ENCODE measurements at regions not wholly inside any gene's neighbourhood (a gene's known extent, or its start where the extent isn't known, plus 50 kb on each side); places are given as distances from the start of the nearest gene placed in this dataset.

- DNase-seq: no peak
- Mint-ChIP-seq H3K36me3 (ENCODE audit: low read depth) (no peaks in the 10 kb centered on the region), H3K4me3 (no peak overlapping the region), H3K27me3 (ENCODE audit: low read depth) (peaks cover 2% of the 10 kb centered on the region), H3K4me1 (ENCODE audit: low read depth) (peaks cover 10% of the 10 kb centered on the region), H3K9me3 (no peaks in the 10 kb centered on the region), H3K27ac (no peak overlapping the region)
- CTCF ChIA-PET: no interaction called here
- intact Hi-C loops (cut with micrococcal nuclease): no loop called here
Measured at GRCh38 chr4:10979032-10979431, 294.5 kb upstream of the CLNK start.

GRCh38 chr4:10977534-10977933 is 293.0 kb upstream of the CLNK start:
- no peak for DNase-seq
- intact Hi-C loops (cut with micrococcal nuclease): no loop called here
- H3K27ac Mint-ChIP-seq: no peak overlapping the region
- CTCF ChIA-PET: no interaction called here
- H3K36me3 Mint-ChIP-seq (ENCODE audit: low read depth): no peaks in the 10 kb centered on the region
- no peaks in the 10 kb centered on the region for H3K9me3 Mint-ChIP-seq
- peaks cover 3% of the 10 kb centered on the region for H3K4me1 Mint-ChIP-seq (ENCODE audit: low read depth)
- H3K4me3 Mint-ChIP-seq: no peak overlapping the region
- H3K27me3 Mint-ChIP-seq (ENCODE audit: low read depth): peaks cover 2% of the 10 kb centered on the region

GRCh38 chr4:10974371-10974770 is 289.8 kb upstream of the CLNK start:
- no peak overlapping the region for H3K27ac Mint-ChIP-seq
- CTCF ChIA-PET: no interaction called here
- no peaks in the 10 kb centered on the region for H3K9me3 Mint-ChIP-seq
- no peaks in the 10 kb centered on the region for H3K4me1 Mint-ChIP-seq (ENCODE audit: low read depth)
- H3K27me3 Mint-ChIP-seq (ENCODE audit: low read depth): peaks cover 2% of the 10 kb centered on the region
- no peak overlapping the region for H3K4me3 Mint-ChIP-seq
- intact Hi-C loops (cut with micrococcal nuclease): no loop called here
- no peaks in the 10 kb centered on the region for H3K36me3 Mint-ChIP-seq (ENCODE audit: low read depth)
- no peak for DNase-seq

GRCh38 chr4:10973686-10974085 is 289.1 kb upstream of the CLNK start:
- no peak for DNase-seq
- Mint-ChIP-seq H3K4me3 (no peak overlapping the region), H3K9me3 (no peaks in the 10 kb centered on the region), H3K27ac (no peak overlapping the region), H3K36me3 (ENCODE audit: low read depth) (no peaks in the 10 kb centered on the region), H3K4me1 (ENCODE audit: low read depth) (no peaks in the 10 kb centered on the region), H3K27me3 (ENCODE audit: low read depth) (peaks cover 2% of the 10 kb centered on the region)
- CTCF ChIA-PET: no interaction called here
- intact Hi-C loops (cut with micrococcal nuclease): no loop called here

GRCh38 chr4:10971800-10972401 is 287.3 kb upstream of the CLNK start:
- intact Hi-C loops (cut with micrococcal nuclease): no loop called here
- no peaks in the 10 kb centered on the region for H3K36me3 Mint-ChIP-seq (ENCODE audit: low read depth)
- H3K4me3 Mint-ChIP-seq: no peak overlapping the region
- H3K27ac Mint-ChIP-seq: no peak overlapping the region
- H3K27me3 Mint-ChIP-seq (ENCODE audit: low read depth): peaks cover 2% of the 10 kb centered on the region
- H3K9me3 Mint-ChIP-seq: no peaks in the 10 kb centered on the region
- no peak for DNase-seq
- CTCF ChIA-PET: no interaction called here
- no peaks in the 10 kb centered on the region for H3K4me1 Mint-ChIP-seq (ENCODE audit: low read depth)

- Mint-ChIP-seq H3K4me1 (ENCODE audit: low read depth) (no peaks in the 10 kb centered on the region), H3K27me3 (ENCODE audit: low read depth) (no peaks in the 10 kb centered on the region), H3K36me3 (ENCODE audit: low read depth) (no peaks in the 10 kb centered on the region), H3K27ac (no peak overlapping the region), H3K9me3 (peaks cover 2% of the 10 kb centered on the region), H3K4me3 (no peak overlapping the region)
- intact Hi-C loops (cut with micrococcal nuclease): no loop called here
- CTCF ChIA-PET: no interaction called here
- no peak for DNase-seq
Measured at GRCh38 chr4:10965196-10965595, 280.6 kb upstream of the CLNK start.

GRCh38 chr4:10963958-10964703 is 279.6 kb upstream of the CLNK start:
- DNase-seq: no peak
- Mint-ChIP-seq H3K27me3 (ENCODE audit: low read depth) (peaks cover under 1% of the 10 kb centered on the region), H3K4me3 (no peak overlapping the region), H3K9me3 (peaks cover 2% of the 10 kb centered on the region), H3K27ac (no peak overlapping the region), H3K36me3 (ENCODE audit: low read depth) (no peaks in the 10 kb centered on the region), H3K4me1 (ENCODE audit: low read depth) (no peaks in the 10 kb centered on the region)
- intact Hi-C loops (cut with micrococcal nuclease): no loop called here
- CTCF ChIA-PET: no interaction called here

- intact Hi-C loops (cut with micrococcal nuclease): no loop called here
- no peaks in the 10 kb centered on the region for H3K36me3 Mint-ChIP-seq (ENCODE audit: low read depth)
- H3K9me3 Mint-ChIP-seq: peaks cover 2% of the 10 kb centered on the region
- CTCF ChIA-PET: no interaction called here
- DNase-seq: no peak
- H3K4me3 Mint-ChIP-seq: no peak overlapping the region
- H3K27ac Mint-ChIP-seq: no peak overlapping the region
- H3K4me1 Mint-ChIP-seq (ENCODE audit: low read depth): no peaks in the 10 kb centered on the region
- peaks cover 2% of the 10 kb centered on the region for H3K27me3 Mint-ChIP-seq (ENCODE audit: low read depth)
Measured at GRCh38 chr4:10963241-10963640, 278.7 kb upstream of the CLNK start.

GRCh38 chr4:10962246-10962645 is 277.7 kb upstream of the CLNK start:
- Mint-ChIP-seq H3K4me1 (ENCODE audit: low read depth) (no peaks in the 10 kb centered on the region), H3K9me3 (peaks cover 2% of the 10 kb centered on the region), H3K36me3 (ENCODE audit: low read depth) (no peaks in the 10 kb centered on the region), H3K4me3 (no peak overlapping the region), H3K27me3 (ENCODE audit: low read depth) (peaks cover 2% of the 10 kb centered on the region), H3K27ac (no peak overlapping the region)
- no peak for DNase-seq
- intact Hi-C loops (cut with micrococcal nuclease): no loop called here
- CTCF ChIA-PET: interaction anchor here (0.7 to 1.0 kb wide), 2 partner anchors 27 to 181 kb away, joined by 3 read pairs; no protein-coding TSS in a partner anchor

GRCh38 chr4:10960389-10960788 is 275.8 kb upstream of the CLNK start:
- intact Hi-C loops (cut with micrococcal nuclease): no loop called here
- H3K4me1 Mint-ChIP-seq (ENCODE audit: low read depth): no peaks in the 10 kb centered on the region
- H3K27ac Mint-ChIP-seq: no peak overlapping the region
- peaks cover 2% of the 10 kb centered on the region for H3K27me3 Mint-ChIP-seq (ENCODE audit: low read depth)
- peaks cover 2% of the 10 kb centered on the region for H3K9me3 Mint-ChIP-seq
- no peak for DNase-seq
- no peak overlapping the region for H3K4me3 Mint-ChIP-seq
- CTCF ChIA-PET: interaction anchor here (1.0 kb wide), 1 partner anchor 27 kb away, joined by 3 read pairs; no protein-coding TSS in a partner anchor
- H3K36me3 Mint-ChIP-seq (ENCODE audit: low read depth): no peaks in the 10 kb centered on the region

- H3K36me3 Mint-ChIP-seq (ENCODE audit: low read depth): no peaks in the 10 kb centered on the region
- H3K4me1 Mint-ChIP-seq (ENCODE audit: low read depth): peaks cover 5% of the 10 kb centered on the region
- H3K27ac Mint-ChIP-seq: no peak overlapping the region
- H3K9me3 Mint-ChIP-seq: peaks cover 2% of the 10 kb centered on the region
- no peak overlapping the region for H3K4me3 Mint-ChIP-seq
- H3K27me3 Mint-ChIP-seq (ENCODE audit: low read depth): peaks cover 2% of the 10 kb centered on the region
- no peak for DNase-seq
- intact Hi-C loops (cut with micrococcal nuclease): no loop called here
- CTCF ChIA-PET: interaction anchor here (1.0 kb wide), 1 partner anchor 26 kb away, joined by 3 read pairs; no protein-coding TSS in a partner anchor
Measured at GRCh38 chr4:10959586-10959985, 275.0 kb upstream of the CLNK start.

GRCh38 chr4:10958226-10958856 is 273.8 kb upstream of the CLNK start:
- intact Hi-C loops (cut with micrococcal nuclease): no loop called here
- DNase-seq: no peak
- Mint-ChIP-seq H3K9me3 (no peaks in the 10 kb centered on the region), H3K4me1 (ENCODE audit: low read depth) (peaks cover 5% of the 10 kb centered on the region), H3K27ac (no peak overlapping the region), H3K4me3 (no peak overlapping the region), H3K36me3 (ENCODE audit: low read depth) (no peaks in the 10 kb centered on the region), H3K27me3 (ENCODE audit: low read depth) (peaks cover 2% of the 10 kb centered on the region)
- CTCF ChIA-PET: no interaction called here

- CTCF ChIA-PET: no interaction called here
- Mint-ChIP-seq H3K4me1 (ENCODE audit: low read depth) (peaks cover 5% of the 10 kb centered on the region), H3K36me3 (ENCODE audit: low read depth) (no peaks in the 10 kb centered on the region), H3K27ac (no peak overlapping the region), H3K27me3 (ENCODE audit: low read depth) (peaks cover 2% of the 10 kb centered on the region), H3K4me3 (no peak overlapping the region), H3K9me3 (no peaks in the 10 kb centered on the region)
- DNase-seq: no peak
- intact Hi-C loops (cut with micrococcal nuclease): no loop called here
Measured at GRCh38 chr4:10951306-10951705, 266.7 kb upstream of the CLNK start.
